IMR-90 (cell line): ENCODE measurements at regions not wholly inside any gene's neighbourhood (a gene's known extent, or its start where the extent isn't known, plus 50 kb on each side); places are given as distances from the start of the nearest gene placed in this dataset.

Source experiments
- ATAC-seq: fragments of 200-7000 bp; cut with Tn5 transposase; 2 replicates; pipeline ENCODE4 v1.9.1; 2020; ENCODE audit warnings: low read depth, mild to moderate bottlenecking, moderate library complexity
- BruUV-seq: library from RNA; stranded (reverse); fragments of 400-500 nt; replicated peaks from 2 replicates; lab custom pipeline; 2021; lab: Mats Ljungman, UMichigan
- CTCF ChIA-PET: fragments of 300-600 bp; formaldehyde crosslinking; extraction: SDS; loops from one replicate; lab custom pipeline; 2021; ENCODE audit warnings: antibody characterized with exemption; lab: Yijun Ruan, JAX
- POLR2A ChIA-PET: fragments of 300-600 bp; sonication (Branson Sonifier 250); formaldehyde crosslinking; loops from one replicate; lab custom pipeline; 2022; ENCODE audit warnings: antibody characterized with exemption; ENCODE audit not compliant: unreplicated experiment; lab: Charles Lee
- DNase-seq: peaks from one replicate; pipeline ENCODE4 v3.0.0; 2013
- H2AFZ ChIP-seq: replicated peaks from 2 replicates; pipeline ENCODE3; 2013; ENCODE audit warnings: low read length, mild to moderate bottlenecking; ENCODE audit not compliant: poor library complexity
- H2AK5ac ChIP-seq: 2 replicates; pipeline ENCODE4 v1.6.1; 2013; ENCODE audit warnings: low read depth, low read length, inconsistent platforms
- H2AK9ac ChIP-seq: replicated peaks from 2 replicates; pipeline ENCODE3; 2013; ENCODE audit warnings: mild to moderate bottlenecking, low read depth, low read length, moderate library complexity; ENCODE audit not compliant: poor library complexity
- H2BK120ac ChIP-seq: 2 replicates; pipeline ENCODE4 v1.6.1; 2013; ENCODE audit warnings: low read depth, low read length, inconsistent platforms
- H2BK15ac ChIP-seq: 3 replicates; pipeline ENCODE4 v1.6.1; 2013; ENCODE audit warnings: low read depth, low read length, inconsistent platforms
- H2BK20ac ChIP-seq: 2 replicates; pipeline ENCODE4 v1.6.1; 2013; ENCODE audit warnings: low read depth, mild to moderate bottlenecking, inconsistent platforms, low read length, moderate library complexity
- H2BK5ac ChIP-seq: 2 replicates; pipeline ENCODE4 v1.6.1; 2013; ENCODE audit warnings: mild to moderate bottlenecking, low read depth, low read length, inconsistent platforms; ENCODE audit not compliant: poor library complexity, severe bottlenecking
- H3K14ac ChIP-seq: replicated peaks from 2 replicates; pipeline ENCODE4 v1.6.1; 2013; ENCODE audit warnings: low read depth, low read length, inconsistent platforms
- H3K18ac ChIP-seq: 2 replicates; pipeline ENCODE4 v1.6.1; 2013; ENCODE audit warnings: low read depth, low read length, control low read depth
- H3K23ac ChIP-seq: 2 replicates; pipeline ENCODE4 v1.6.1; 2013; ENCODE audit warnings: low read depth, low read length, inconsistent platforms
- H3K27ac ChIP-seq: 2 replicates; pipeline ENCODE4 v1.5.1; 2013; ENCODE audit warnings: mild to moderate bottlenecking, control low read depth, low read length; ENCODE audit not compliant: insufficient read depth
- H3K27me3 ChIP-seq: 2 replicates; pipeline ENCODE4 v1.6.1; 2013; ENCODE audit warnings: low read length; ENCODE audit not compliant: control insufficient read depth, insufficient read depth
- H3K36me3 ChIP-seq: 2 replicates; pipeline ENCODE4 v1.6.1; 2013; ENCODE audit warnings: low read length, mixed read lengths; ENCODE audit not compliant: control insufficient read depth, insufficient read depth
- H3K4ac ChIP-seq: 2 replicates; pipeline ENCODE4 v1.6.1; 2013; ENCODE audit warnings: low read depth, low read length, inconsistent platforms
- H3K4me1 ChIP-seq: 2 replicates; pipeline ENCODE4 v1.6.1; 2013; ENCODE audit warnings: low read length, mixed read lengths; ENCODE audit not compliant: control insufficient read depth, insufficient read depth
- H3K4me2 ChIP-seq: 2 replicates; pipeline ENCODE4 v1.6.1; 2013; ENCODE audit warnings: low read depth, mild to moderate bottlenecking, control low read depth, low read length, moderate library complexity
- H3K4me3 ChIP-seq: 2 replicates; pipeline ENCODE4 v1.5.1; 2013; ENCODE audit warnings: low read depth, mild to moderate bottlenecking, control low read depth, low read length, moderate library complexity; ENCODE audit not compliant: insufficient read depth
- H3K56ac ChIP-seq: 2 replicates; pipeline ENCODE4 v1.6.1; 2013; ENCODE audit warnings: low read length, inconsistent platforms; ENCODE audit not compliant: insufficient read depth; ENCODE audit errors: extremely low read depth
- H3K79me1 ChIP-seq, 2 experiments: 2 replicates each; pipeline ENCODE4 v1.6.1; 2013; ENCODE audit warnings: low read length in 2 of 2, inconsistent platforms in 1 of 2, low read depth in 1 of 2
- H3K9ac ChIP-seq: 2 replicates; pipeline ENCODE4 v1.6.1; 2013; ENCODE audit warnings: low read depth, low read length, control low read depth
- H3K9me1 ChIP-seq: 2 replicates; pipeline ENCODE4 v1.6.1; 2013; ENCODE audit warnings: low read length, inconsistent platforms; ENCODE audit not compliant: insufficient read depth
- H3K9me3 ChIP-seq: 2 replicates; pipeline ENCODE4 v1.6.1; 2013; ENCODE audit warnings: low read length; ENCODE audit not compliant: control insufficient read depth, insufficient read depth
- H4K20me1 ChIP-seq: 2 replicates; pipeline ENCODE4 v1.6.1; 2013; ENCODE audit warnings: low read length, inconsistent platforms; ENCODE audit not compliant: insufficient read depth
- H4K5ac ChIP-seq: 2 replicates; pipeline ENCODE4 v1.6.1; 2013; ENCODE audit warnings: mild to moderate bottlenecking, low read depth, low read length, control low read depth
- H4K8ac ChIP-seq, 2 experiments: 2 replicates each; pipeline ENCODE4 v1.6.1; 2013; ENCODE audit warnings: low read depth in 2 of 2, low read length in 2 of 2, control low read depth in 1 of 2, inconsistent platforms in 1 of 2
- H4K91ac ChIP-seq: 2 replicates; pipeline ENCODE4 v1.6.1; 2013; ENCODE audit warnings: low read depth, low read length, inconsistent platforms; ENCODE audit not compliant: insufficient read depth
- BHLHE40 ChIP-seq: fragments of 150-350 bp; IDR thresholded peaks from 2 replicates; pipeline ENCODE4 v1.6.1; 2016; ENCODE audit warnings: mild to moderate bottlenecking, low read depth, low read length
- CEBPB ChIP-seq: IDR thresholded peaks from 2 replicates; pipeline ENCODE4 v1.6.1; 2012; ENCODE audit warnings: low read depth, low read length, improper control_type of control experiment
- CTCF ChIP-seq: conservative IDR thresholded peaks from 2 replicates; pipeline ENCODE4 v1.5.1; 2012; ENCODE audit warnings: mild to moderate bottlenecking, low read depth, low read length, improper control_type of control experiment
- FOS ChIP-seq: fragments of 150-350 bp; IDR thresholded peaks from 2 replicates; pipeline ENCODE4 v1.6.1; 2016; ENCODE audit warnings: low read depth, low read length
- MAFK ChIP-seq: IDR thresholded peaks from 2 replicates; pipeline ENCODE4 v1.6.1; 2012; ENCODE audit warnings: low read depth, low read length, improper control_type of control experiment
- MAZ ChIP-seq: IDR thresholded peaks from 2 replicates; pipeline ENCODE4 v1.6.1; 2012; ENCODE audit warnings: low read depth, mild to moderate bottlenecking, low read length, improper control_type of control experiment, moderate library complexity, borderline replicate concordance
- MXI1 ChIP-seq: IDR thresholded peaks from 2 replicates; pipeline ENCODE4 v1.6.1; 2012; ENCODE audit warnings: low read depth, mild to moderate bottlenecking, low read length, moderate library complexity, borderline replicate concordance
- NFE2L2 ChIP-seq: fragments of 150-350 bp; IDR thresholded peaks from 2 replicates; pipeline ENCODE4 v1.6.1; 2016; ENCODE audit warnings: low read depth, mild to moderate bottlenecking, low read length
- RAD21 ChIP-seq: IDR thresholded peaks from 2 replicates; pipeline ENCODE4 v1.6.1; 2012; ENCODE audit warnings: low read length, improper control_type of control experiment
- SMC3 ChIP-seq: fragments of 150-350 bp; IDR thresholded peaks from 2 replicates; pipeline ENCODE4 v1.6.1; 2016; ENCODE audit warnings: low read depth, mild to moderate bottlenecking, antibody characterized with exemption, low read length, moderate library complexity
- USF2 ChIP-seq: fragments of 150-350 bp; IDR thresholded peaks from 2 replicates; pipeline ENCODE4 v1.6.1; 2017; ENCODE audit warnings: mild to moderate bottlenecking, antibody characterized with exemption, low read length, low read depth
- WGBS, 2 experiments: methylation state at CpG; one replicate each; pipeline versions ENCODE4 v1.1.5 to v1.1.7; 2013; ENCODE audit warnings: missing lambda C conversion rate in 2 of 2; ENCODE audit not compliant: insufficient read length in 1 of 2; ENCODE audit errors: extremely low coverage in 2 of 2; 5-methylcytosine and 5-hydroxymethylcytosine counted together
- dilution Hi-C: fragments of 300-500 bp; cut with HindIII; formaldehyde crosslinking; loops from one replicate; pipeline ENCODE4 v1.14.3; 2018; ENCODE audit warnings: low sequenced_read_pairs; ENCODE audit not compliant: unreplicated experiment
- in situ Hi-C: fragments of 300-500 bp; cut with MboI; formaldehyde crosslinking; loops from 3 replicates; pipeline ENCODE4 v1.14.3; 2019; ENCODE audit warnings: low sequenced_read_pairs, inconsistent platforms, mixed read lengths
- intact Hi-C: fragments of 100-400 bp; cut with micrococcal nuclease; formaldehyde crosslinking; loops from 2 replicates; pipeline ENCODE4 v1.10.0; 2022
- TF ChIP-seq, protein P1 (sequence below): fragments of 150-350 bp; IDR thresholded peaks from 2 replicates; pipeline ENCODE4 v1.6.1; 2016; ENCODE audit warnings: low read depth, mild to moderate bottlenecking, low read length, moderate library complexity, borderline replicate concordance

DNA sequence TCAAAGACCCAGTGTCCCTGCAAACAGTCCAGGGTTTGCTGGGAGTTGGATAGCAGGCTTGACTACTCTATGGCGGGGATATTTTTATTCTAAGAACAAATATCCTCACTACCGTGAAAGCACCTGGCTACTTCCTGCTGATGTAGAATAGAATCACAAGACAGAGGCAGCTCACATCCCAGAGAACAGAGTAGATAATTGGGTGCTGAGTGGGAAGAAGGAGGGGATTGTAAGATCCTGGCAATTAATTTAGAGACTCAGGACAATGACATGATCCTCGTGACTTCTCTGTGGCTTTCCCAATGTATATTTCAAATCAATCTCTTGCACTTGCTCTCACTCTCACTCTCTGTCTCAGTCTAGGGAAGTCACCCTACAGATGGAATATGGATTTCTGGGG lies 341.9 kb upstream of the DCC start:
- Histone ChIP-seq H3K36me3 (no peaks in the 10 kb centered on the region), H3K56ac (no peak overlapping the region), H3K14ac (no peak overlapping the region), H3K23ac (no peak overlapping the region), H3K27ac (no peak overlapping the region), H2AK9ac (no peak overlapping the region), H2BK5ac (no peak overlapping the region), H2BK15ac (no peak overlapping the region), H4K5ac (no peak overlapping the region), H3K27me3 (no peaks in the 10 kb centered on the region), H3K9me1 (no peaks in the 10 kb centered on the region), H3K4me1 (no peaks in the 10 kb centered on the region), H2BK20ac (no peak overlapping the region), H4K20me1 (no peaks in the 10 kb centered on the region), H4K91ac (no peak overlapping the region), H2AK5ac (no peak overlapping the region), H3K4me3 (no peak overlapping the region), H2AFZ (no peak overlapping the region), H3K4me2 (no peak overlapping the region), H4K8ac (no peak overlapping the region), H3K9me3 (peaks cover 13% of the 10 kb centered on the region; the same call in 1 of the 2 replicates), H3K79me1 (no peaks in the 10 kb centered on the region), H3K9ac (no peak overlapping the region), H3K4ac (no peak overlapping the region), H3K18ac (no peak overlapping the region), H2BK120ac (no peak overlapping the region)
- no peak for TF ChIP-seq NFE2L2
- no peak for TF ChIP-seq MXI1
- no peak for TF ChIP-seq MAZ
- no peak for TF ChIP-seq MAFK
- no peak for TF ChIP-seq SMC3
- TF ChIP-seq USF2, result no peak
- no peak for TF ChIP-seq RAD21
- TF ChIP-seq, protein P1, sequence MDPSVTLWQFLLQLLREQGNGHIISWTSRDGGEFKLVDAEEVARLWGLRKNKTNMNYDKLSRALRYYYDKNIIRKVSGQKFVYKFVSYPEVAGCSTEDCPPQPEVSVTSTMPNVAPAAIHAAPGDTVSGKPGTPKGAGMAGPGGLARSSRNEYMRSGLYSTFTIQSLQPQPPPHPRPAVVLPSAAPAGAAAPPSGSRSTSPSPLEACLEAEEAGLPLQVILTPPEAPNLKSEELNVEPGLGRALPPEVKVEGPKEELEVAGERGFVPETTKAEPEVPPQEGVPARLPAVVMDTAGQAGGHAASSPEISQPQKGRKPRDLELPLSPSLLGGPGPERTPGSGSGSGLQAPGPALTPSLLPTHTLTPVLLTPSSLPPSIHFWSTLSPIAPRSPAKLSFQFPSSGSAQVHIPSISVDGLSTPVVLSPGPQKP, result no peak
- no peak for TF ChIP-seq BHLHE40
- no peak for TF ChIP-seq FOS
- TF ChIP-seq CEBPB, result no peak
- TF ChIP-seq CTCF, result no peak
- dilution Hi-C loops (no loop called here), intact Hi-C loops (no loop called here), in situ Hi-C loops (no loop called here)
- no peak for DNase-seq
- no TSS peak for BruUV-seq
- POLR2A ChIA-PET, result no interaction called here
- ATAC-seq, result no peak
- CTCF ChIA-PET, result no interaction called here
- WGBS, 2 experiments, result no CpG with 5 or more reads among the region's 3 CpGs
